Retinal pigment epithelial cell (primary cell): ENCODE measurements at regions not wholly inside any gene's neighbourhood (a gene's known extent, or its start where the extent isn't known, plus 50 kb on each side); places are given as distances from the start of the nearest gene placed in this dataset.
"Not testable (repeated sequence)": the region's sequence is repeated elsewhere in the genome, so short reads cannot be mapped to it uniquely, and the experiment has no call there.

Experiments used
- DNase-seq: peaks from one replicate; pipeline ENCODE4 v3.0.0-alpha.2; 2010; ENCODE audit warnings: low read depth
- H3K4me3 ChIP-seq: 2 replicates; pipeline ENCODE4 v1.5.1; 2011; ENCODE audit warnings: mild to moderate bottlenecking, low read length, control low read depth, moderate library complexity
- CTCF ChIP-seq: conservative IDR thresholded peaks from 2 replicates; pipeline ENCODE4 v1.5.1; 2011; ENCODE audit warnings: low read depth, low read length, control low read depth, inconsistent platforms

- not testable (repeated sequence) for DNase-seq
Measured at GRCh38 chr7:6882321-6882721, 56.2 kb upstream of the CCZ1B start.

GRCh38 chr7:6883756-6884155 lies 57.7 kb upstream of the CCZ1B start:
- not testable (repeated sequence) for H3K4me3 ChIP-seq, DNase-seq

More at GRCh38 chr7:6882321-6882721, 56.2 kb upstream of the CCZ1B start:
- H3K4me3 ChIP-seq, result not testable (repeated sequence)

- no peak for TF ChIP-seq CTCF
- no peak for DNase-seq
- H3K4me3 ChIP-seq, result no peak overlapping the region
Measured at GRCh38 chr7:6886198-6886597, 60.1 kb upstream of the CCZ1B start.

- not testable (repeated sequence) for H3K4me3 ChIP-seq, DNase-seq
Measured at GRCh38 chr7:6888267-6889045, 62.4 kb upstream of the CCZ1B start.

GRCh38 chr7:6889252-6889812 lies 63.3 kb upstream of the CCZ1B start:
- no peak for DNase-seq
- TF ChIP-seq CTCF, result no peak
- no peak overlapping the region for H3K4me3 ChIP-seq

- peak; percentile 12 for DNase-seq
- H3K4me3 ChIP-seq, result not testable (repeated sequence)
Measured at GRCh38 chr7:6902097-6902518, 76.0 kb upstream of the CCZ1B start.

GRCh38 chr7:6903289-6903688 lies 77.2 kb upstream of the CCZ1B start:
- not testable (repeated sequence) for DNase-seq, H3K4me3 ChIP-seq

- H3K4me3 ChIP-seq, DNase-seq: not testable (repeated sequence)
Measured at GRCh38 chr7:6903792-6904191, 77.7 kb upstream of the CCZ1B start.

- no peak overlapping the region for H3K4me3 ChIP-seq
- DNase-seq, result no peak
- TF ChIP-seq CTCF, result no peak
Measured at GRCh38 chr7:6917258-6917657, 91.2 kb upstream of the CCZ1B start.

GRCh38 chr7:6919169-6919568 lies 93.1 kb upstream of the CCZ1B start:
- H3K4me3 ChIP-seq, DNase-seq: not testable (repeated sequence)

GRCh38 chr7:6924523-6924922 lies 98.4 kb upstream of the CCZ1B start:
- not testable (repeated sequence) for H3K4me3 ChIP-seq, DNase-seq

- not testable (repeated sequence) for H3K4me3 ChIP-seq, DNase-seq
Measured at GRCh38 chr7:6926193-6927174, 100.4 kb upstream of the CCZ1B start.

- not testable (repeated sequence) for DNase-seq, H3K4me3 ChIP-seq
Measured at GRCh38 chr7:6927643-6928042, 101.6 kb upstream of the CCZ1B start.

GRCh38 chr7:6929588-6929987 lies 103.5 kb upstream of the CCZ1B start:
- DNase-seq, H3K4me3 ChIP-seq: not testable (repeated sequence)

- H3K4me3 ChIP-seq, DNase-seq: not testable (repeated sequence)
Measured at GRCh38 chr7:6930081-6930635, 104.1 kb upstream of the CCZ1B start.
